Activated naive CD4-positive, alpha-beta T cell treated with anti-CD3 and anti-CD28 coated beads, Interleukin-2, amount 50 U/mL, for 16 hours (primary cell): ENCODE measurements at regions not wholly inside any gene's neighbourhood (a gene's known extent, or its start where the extent isn't known, plus 50 kb on each side); places are given as distances from the start of the nearest gene placed in this dataset.

Experiments used
- DNase-seq: peaks from one replicate; pipeline ENCODE4 v3.0.0-alpha.2; 2020

DNA sequence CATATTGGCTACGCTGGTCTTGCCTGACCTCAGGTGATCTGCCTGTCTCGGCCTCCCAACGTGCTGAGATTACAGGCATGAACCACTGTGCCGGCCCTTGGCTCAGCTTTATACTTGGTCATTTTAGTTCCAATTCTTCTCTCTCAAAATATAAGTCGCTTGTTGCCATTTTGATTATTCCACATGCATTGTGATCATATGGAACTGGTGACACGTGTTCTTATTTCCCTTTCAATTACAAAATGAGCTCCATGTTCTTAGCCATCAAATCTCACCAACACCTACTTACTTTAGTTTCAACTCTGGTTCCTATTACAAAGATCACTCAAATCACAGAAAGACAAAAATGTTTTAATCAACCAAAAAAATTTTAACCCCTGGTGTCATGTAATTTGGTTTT lies 1711.7 kb downstream of the TP53TG3F start:
- no peak for DNase-seq

DNA sequence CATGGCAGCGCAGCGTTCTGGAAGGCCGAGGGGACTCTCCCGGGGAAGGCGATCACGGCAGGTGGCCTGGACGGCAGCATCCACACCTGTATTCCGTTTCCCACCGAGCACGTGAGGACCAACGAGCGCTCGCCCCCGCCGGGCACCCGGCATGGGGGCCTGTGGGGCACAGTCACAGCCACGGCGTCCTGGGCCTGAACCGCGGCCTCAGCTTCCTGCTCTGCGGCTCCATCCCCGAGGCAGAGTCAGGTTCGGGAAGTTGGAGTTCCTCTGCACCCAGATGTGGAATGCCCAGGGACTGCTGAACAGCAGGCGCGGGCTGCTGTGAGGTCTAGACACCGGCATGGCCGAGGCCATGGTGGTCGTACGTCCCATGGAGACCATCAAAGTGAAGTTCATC lies 1713.9 kb downstream of the TP53TG3F start:
- no peak for DNase-seq

DNA sequence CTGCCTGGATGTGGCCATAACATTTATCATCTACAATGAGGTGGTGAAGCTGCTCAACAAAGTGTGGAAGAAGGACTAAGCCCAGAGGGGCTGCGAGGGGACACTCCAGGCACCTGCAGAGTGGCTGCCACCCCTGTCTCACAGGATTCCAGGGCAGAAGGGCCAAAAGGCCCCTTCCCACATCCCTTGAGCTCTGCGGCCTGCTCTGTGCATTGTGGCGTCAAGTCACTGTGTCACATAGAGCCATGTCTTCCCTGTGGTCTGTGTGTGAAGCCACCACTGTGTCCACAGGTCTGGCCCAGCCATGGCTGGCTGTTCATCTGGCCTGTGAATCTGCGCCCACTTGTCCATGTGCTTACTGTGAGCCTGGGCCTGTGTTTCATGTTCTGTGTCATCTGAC lies 1714.6 kb downstream of the TP53TG3F start:
- no peak for DNase-seq

DNA sequence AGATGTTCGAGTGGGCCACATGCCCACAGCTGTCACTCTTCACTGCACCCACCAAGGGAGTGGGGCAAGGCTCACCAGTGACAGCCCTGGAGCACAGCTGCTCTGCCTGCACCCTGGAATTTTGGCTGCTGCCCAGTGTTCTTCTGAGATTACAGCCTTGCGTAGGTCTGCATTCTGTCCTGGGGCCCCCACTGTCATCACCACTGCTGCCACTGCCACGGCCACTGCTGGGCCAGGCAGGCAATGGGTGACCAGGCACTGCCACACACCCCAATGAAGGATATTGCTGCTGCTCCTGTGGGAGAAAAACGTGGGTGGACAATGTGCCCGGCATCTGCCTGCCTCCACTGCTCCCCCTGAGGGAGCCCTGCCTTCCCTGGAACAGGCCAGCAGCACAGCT lies 1717.0 kb downstream of the TP53TG3F start:
- DNase-seq = no peak

DNA sequence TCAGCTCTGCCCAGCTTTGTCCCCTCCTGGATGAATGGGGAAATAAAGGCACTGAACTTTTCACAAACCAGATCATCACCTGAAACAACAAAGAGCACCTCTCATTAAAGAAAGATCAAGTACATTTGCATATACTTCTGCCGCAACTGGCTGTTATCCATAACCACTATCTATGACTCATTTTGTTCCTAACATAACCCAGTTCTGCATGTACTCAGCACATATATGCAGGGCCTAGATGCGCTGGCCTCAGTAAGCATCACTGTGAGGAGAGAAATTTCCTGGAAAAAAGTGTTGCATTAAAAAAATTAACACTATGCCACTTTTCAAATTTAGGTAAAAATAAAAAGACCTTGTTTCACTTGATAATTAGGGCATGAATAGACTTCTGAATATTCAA lies 1718.4 kb downstream of the TP53TG3F start:
- DNase-seq = no peak

DNA sequence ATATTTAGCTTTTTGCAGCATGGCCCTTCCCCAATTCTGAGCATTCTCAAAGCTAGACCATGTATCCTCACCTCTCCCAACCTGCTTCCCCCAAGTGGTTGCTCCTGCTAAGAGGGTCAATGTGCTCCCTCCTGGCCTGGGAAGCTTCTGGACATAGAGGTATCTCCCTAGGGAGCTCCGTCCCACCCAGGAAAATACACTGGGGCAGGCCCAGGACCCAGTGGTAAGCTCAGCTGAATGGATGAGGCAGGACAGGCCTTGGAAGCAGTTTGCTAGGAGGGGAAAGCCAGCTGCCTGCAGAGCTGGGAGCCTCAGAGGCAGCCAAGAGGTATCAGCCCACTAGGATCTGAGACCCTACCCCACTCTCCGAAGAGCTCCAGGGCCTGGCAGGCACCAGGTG lies 1721.6 kb downstream of the TP53TG3F start:
- no peak for DNase-seq

DNA sequence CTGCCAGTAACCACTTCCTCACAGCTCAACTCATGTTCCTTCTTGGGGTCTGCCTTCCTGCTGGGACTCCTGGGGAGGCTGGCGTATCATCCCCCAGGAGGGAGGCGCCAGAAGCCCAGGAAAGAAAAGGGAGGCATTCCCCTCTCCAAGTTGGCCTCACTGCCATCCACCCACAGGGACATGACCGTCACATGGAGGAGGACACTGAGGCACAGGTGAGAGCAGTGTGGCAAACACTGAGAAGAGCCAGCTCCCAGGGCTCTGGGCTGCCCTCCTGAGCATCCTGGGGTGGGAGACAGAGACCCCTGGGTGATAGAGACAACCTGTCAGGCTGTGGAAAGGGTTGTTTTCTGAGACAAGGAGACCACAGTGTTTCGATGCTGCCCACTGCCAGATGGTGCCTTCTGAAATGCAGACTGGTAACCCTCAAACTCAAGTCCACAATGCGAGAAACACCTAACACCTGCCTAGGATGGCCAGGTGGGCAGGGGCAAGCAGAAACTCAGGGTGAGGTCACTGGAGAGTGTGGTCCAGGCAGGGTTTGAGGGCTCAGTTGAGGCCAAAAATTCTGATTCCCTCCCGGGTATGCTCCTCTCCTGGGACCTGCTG lies 1722.1 kb downstream of the TP53TG3F start:
- DNase-seq = no peak

DNA sequence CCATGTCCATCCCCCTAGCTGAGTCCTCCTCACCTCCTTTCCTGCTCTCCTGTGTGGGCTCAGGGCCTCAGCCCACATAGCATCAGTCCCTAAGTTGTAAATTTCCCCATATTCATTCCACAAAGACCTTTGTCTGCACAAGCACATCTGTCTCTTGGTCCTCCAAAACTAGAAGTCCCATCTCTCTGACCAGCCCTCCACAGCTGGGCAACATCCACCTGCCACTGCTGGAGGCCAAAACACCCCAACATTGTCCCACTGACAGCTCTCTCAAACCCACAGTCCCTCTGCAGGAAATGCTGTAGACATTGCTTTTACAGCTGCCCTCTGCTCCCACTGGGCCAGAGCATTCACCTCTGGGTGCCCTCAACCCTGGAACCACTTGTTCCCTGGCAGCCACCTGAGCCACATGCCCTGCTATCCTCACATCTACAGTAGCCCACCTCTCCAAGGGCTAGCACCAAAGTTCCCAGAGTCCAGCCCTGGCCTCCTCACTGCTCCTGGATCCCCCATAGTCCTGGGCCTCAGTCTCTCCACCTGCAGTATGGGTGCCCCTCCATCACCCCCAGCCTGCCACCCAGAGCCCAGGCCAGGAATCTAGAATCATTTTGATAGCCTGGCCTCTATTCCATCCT lies 1722.7 kb downstream of the TP53TG3F start:
- DNase-seq = no peak

DNA sequence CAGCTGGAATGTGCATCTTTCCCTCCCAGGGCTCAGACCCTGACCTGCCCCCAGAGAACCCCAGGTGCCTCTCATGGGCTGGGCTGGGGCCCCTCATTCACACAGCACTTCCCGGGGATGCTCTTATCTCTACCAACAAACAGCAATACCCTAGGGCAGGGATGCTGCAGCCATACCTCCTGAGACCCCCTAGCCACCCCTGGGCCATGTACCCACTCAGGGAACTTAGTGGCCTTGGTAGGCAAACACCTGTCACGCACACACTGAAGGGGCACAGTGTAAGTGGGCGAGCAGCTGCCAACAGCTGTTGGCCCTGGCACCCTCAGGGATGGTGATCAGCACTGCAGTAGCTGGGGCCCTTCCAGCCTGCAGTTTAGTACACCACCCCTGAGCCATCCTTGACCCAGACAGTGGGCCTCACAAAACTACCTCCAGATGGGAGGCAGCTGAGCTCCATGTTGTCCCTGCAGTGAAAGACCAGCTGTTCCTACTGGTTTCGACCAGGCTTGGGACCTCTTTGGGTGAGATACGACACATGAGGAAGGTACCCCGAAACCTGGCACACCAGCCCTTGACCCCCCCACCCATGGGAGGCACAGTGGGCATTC lies 1723.6 kb downstream of the TP53TG3F start:
- no peak for DNase-seq

DNA sequence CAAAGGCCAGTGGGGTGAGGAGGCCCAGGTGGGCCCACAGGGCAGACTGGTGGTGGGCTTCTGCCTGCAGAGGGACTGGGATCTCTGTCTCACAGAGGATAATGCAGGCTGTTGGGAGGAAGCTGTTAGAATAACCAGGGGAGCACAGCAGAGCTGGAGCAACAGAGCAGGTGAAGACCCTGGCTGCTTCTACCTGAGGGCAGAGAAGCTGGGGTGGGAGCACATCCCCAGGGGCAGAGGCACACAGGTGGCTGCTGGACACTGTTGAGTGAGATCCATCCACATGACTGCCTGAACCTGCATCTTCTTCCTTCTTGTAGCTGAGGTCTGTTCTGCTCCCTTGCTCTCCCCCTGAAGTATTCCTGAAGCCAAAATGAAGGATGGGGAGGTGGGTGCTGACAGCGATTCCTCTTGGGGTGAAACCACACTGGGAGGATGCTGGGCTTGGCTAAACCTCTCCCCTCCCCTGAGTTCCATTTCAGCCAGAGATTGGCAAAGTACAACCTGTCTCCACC lies 1725.0 kb downstream of the TP53TG3F start:
- no peak for DNase-seq

DNA sequence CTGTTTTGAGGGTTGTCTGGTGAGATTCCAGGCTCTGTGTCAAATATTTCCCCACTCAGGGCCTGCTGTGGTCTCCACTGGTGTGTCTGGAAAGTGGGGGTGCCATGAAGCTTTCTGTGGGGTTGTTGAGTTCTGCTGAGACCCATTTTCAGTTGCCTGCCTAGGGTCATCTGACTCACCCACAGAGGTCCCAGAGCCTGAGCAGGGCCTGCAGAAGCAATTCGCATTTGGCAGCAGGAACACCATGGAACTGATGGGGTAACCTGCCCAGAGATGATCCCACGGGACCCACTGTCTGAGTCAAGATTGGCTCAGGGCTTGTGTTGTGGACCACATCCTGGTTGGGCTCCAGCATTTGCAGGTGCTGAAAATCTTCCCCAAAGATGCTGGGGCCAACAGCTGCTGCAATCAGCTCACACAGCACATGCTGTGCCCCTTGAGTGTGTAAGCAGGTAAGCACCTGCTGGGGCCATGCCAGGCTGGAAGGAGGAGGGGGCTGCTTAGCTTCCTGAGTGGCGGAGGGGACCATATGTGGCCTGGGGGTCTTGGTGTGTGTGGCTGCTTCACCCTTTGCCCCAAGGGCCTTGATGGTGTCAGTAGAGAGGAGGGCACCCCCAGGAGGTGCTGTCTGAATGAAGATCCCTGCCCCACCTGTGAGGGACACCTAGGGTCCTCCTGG lies 1726.1 kb downstream of the TP53TG3F start:
- DNase-seq = no peak

DNA sequence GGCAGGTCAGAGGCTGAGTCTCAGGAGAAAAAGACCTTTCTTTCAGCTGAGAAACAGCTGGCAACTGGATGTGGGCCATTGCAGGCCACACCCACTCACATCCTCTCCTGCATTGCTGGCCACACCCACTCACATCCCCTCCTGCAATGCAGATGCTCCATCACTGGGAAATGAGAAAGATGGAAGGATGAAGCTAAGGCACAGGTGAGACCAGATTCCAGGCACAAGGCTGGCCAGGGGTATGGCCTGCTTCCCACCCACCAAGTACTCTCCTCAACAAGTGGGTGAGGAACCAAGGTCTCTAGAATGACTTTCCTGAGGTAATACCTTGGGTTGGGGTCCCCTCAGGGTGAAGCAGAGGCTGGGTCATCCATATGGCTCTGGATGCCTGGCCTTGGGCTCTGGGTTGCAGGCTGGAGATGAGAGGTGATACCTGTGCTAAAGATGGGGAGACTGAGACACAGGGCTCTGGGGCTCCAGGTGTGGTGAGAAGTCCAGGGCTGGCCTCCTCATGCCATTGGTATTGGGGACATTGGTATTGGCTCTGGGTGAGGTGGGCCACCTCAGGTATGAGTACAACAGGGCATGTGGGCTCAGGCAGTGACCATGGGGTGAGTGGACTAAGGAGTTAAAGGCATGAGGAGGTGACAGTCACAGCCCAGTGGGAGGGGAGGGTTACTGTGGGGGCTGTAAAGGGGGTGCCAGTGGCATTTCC lies 1726.8 kb downstream of the TP53TG3F start:
- no peak for DNase-seq

DNA sequence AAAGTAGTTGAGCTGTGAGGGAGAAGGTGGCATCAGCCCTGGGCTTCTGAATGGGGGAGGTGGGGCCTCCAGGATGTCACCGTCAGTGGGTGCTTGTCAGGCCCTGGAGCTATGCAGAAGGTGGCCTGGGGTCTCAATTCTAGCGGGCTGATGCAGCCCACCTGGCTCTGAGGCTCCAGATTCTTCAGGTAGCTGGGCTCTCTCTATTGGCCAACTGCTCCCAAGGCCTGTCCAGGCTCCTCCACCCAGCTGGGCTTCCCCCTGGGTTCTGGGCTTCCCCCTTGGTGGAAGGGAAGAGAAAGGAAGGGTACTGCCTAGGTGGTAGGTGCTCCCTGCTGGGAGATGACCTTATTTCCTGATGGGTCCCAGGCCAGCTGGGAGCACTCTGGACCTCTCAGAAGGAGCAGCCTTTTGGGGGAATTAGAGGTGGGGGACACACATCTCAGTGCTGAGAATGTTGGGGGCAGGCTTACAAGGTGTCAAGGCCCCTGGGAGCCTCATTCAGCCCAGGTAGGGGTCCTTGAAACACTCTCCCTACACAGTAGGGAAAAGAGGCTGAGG lies 1728.3 kb downstream of the TP53TG3F start:
- no peak for DNase-seq

DNA sequence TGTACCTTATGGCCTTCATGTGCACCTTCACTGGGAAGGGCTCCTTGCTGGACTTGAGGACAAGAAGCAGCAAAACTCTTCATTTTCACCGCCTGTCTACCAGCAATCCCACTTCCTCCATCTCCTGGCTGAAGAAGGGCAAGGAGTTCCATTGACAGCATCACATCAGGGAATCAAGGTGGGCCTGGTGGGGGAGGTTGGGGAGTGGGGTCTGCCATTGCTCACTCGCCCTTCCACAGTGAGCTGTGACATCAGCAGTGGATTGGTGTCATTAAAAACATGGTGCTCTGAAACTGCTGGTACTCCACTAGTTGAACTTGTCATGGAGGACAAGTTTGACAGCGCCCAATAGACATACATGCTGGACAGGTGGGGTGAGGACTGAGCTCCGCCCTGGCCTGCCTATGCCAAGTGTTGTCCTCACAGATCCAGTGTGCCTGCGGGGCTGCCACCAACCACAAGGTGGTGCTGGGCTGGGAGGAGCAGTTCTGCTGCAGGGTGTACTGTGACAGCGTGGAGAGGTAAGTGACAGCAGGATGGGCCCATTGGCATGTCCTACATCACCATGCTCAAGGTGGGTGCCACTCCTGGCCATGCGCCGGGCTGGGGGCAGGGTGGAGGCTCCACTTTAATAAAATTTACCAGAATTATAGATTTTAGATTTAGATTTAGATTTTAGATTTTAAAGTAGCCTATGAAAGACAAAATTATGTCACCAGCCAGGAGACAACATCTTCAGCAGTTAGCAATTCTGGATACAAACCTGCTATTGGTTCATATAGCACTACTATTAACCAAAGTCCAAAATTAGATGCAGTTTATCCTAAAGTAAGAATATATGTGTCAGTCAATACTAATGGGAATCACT lies 1729.1 kb downstream of the TP53TG3F start:
- no peak for DNase-seq

DNA sequence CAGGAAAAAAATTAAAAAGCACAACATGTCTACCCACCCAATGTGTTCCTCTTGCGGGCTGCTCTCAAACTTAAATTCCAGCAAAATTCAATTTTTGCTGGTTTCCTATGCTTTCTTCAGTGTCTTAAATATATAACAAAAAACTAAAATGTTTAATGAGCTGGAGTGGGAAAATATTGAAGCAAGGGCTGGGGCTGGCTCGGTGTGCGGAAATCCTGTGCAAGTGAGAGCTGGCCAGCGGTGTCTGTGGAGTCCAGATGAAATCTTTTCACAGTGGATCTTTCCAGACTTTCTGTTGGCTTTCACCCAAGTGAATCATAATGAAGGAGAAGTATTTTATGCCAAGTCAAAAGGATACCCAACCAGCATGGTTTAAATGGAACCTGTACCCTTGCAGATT lies 1733.6 kb downstream of the TP53TG3F start:
- no peak for DNase-seq

DNA sequence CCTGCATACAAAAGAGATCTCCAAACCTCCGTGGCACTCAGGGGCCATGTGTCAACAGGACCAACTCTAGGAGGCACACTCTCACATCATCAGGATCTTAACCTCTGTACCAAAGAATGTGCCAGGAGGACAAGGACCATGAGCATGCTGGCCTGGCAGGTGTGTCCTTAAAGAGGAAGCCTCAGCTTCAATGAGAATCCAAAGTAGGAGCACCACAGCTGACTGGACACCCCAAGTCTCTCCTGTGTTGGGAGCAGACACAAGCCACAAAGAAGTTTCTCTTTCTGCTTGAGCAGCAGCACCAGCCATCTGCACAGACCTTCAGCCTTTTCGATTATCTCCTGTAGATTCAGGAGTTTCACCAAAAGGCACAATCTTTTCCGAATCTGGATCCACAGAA lies 1734.5 kb downstream of the TP53TG3F start:
- DNase-seq = no peak

DNA sequence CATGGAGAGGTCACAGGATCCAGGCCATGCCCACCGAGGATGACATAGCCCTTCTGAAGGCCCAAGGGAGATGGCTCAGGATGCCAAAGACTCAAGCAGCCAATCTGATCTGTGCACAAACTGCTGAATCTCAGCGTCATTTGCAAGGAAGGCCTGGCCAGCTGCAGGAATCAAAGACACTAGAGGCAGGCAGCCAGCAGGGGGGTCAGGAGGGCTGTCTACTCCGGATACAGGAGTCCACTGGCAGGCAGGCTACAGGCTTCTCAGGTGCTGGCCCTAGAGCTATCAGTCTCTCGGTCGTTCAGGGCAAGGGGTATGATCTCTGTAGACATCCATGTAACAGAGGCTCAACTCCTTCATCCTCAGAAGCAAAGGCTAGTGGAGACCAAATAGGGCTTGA lies 1735.3 kb downstream of the TP53TG3F start:
- no peak for DNase-seq

DNA sequence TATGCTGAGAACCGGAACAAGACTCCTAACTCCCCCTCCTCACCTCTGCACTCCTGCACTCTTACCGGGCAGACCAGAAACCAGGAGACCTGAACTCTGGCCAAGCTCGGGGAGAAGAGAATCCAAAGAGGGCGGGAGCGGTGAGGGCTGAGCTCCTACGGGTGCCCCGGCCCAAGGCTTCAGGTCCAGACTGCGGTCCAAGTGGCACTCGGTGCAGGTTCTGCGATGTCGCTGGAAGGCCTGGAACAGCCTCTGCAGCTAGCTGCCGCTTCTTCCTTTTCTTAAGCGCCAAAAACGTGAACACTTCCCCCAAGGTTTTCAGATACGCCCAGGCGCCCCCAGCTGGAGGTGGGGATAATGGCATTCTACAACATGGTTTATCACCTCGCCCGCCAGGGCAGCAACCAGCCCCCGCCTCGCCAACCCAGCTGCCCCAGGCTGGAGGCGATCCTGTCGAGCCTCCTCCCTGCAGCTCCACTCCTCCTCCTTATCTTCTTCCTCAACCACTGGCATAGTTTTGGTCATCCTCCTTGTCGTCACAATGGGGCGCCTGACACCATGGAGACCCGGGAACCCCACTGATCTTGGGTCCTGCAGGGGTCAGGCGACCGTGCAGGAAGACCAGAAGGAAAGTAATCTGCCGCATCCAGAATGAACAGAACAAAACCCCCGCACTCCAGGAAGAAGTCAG lies 1735.9 kb downstream of the TP53TG3F start:
- no peak for DNase-seq

DNA sequence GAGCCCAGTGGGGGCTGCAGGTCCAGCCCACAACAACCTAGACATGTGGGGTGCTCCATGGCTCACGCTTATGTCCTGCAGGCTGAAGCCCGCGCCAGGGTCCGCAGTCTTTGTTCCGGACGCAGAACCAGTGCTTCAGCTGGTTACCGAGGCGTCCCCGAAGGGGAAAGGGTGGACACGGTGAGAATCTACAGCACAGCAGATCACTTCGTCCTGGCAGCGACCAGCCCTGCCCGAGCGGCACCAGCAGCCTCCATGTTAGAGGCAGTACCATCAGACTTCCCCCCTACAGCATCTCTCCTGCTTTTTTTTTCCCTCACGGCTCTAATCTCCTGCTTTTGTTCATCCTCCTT lies 1736.4 kb downstream of the TP53TG3F start:
- no peak for DNase-seq

DNA sequence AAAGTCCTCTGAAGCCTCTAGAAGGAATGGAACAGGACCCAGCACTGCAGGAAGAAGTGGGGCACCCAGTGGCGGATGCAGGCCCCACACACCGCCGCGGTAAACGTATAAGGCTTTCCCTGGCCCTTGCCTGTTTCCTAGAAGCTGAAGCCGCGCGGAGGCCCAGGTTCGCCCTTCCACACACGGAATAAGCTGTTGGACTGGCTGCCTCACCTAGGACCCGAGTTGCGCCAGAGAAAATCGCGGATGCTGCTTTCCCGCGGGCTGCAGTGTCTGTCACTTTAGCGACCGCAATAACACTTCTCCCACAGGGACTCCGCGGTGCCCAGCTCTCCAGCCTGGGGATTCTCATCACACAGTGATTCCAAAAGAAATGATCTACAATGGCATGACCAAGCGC lies 1736.9 kb downstream of the TP53TG3F start:
- DNase-seq = no peak

DNA sequence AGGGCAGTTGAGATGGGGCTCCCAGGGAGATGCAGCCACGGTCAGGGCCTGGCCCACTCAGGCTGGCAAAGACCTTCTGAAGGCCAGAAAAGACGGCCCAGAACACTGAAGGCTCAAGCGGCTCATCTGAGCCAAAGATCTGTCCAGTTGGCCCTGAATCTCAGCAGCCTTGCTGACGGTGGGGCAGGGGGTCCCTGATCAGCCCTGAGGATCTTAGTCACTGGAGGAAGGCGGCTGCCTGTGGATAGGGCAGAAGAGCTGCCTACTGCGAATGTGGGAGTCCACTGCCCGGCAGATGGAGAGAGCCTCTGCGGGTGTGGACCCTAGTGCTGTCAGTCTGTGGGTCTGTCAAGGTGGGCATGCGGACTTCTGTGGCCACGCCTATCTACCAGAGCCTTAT lies 1738.2 kb downstream of the TP53TG3F start:
- no peak for DNase-seq
